HCT116 (cell line): ENCODE measurements at regions not wholly inside any gene's neighbourhood (a gene's known extent, or its start where the extent isn't known, plus 50 kb on each side); places are given as distances from the start of the nearest gene placed in this dataset.
"Not testable (repeated sequence)": the region's sequence is repeated elsewhere in the genome, so short reads cannot be mapped to it uniquely, and the experiment has no call there.

ENCODE experiments used
- ATAC-seq: fragments of 200-7000 bp; cut with Tn5 transposase; 2 replicates; pipeline ENCODE4 v1.9.1; 2020; ENCODE audit warnings: mild to moderate bottlenecking, moderate library complexity
- BruUV-seq: library from RNA; stranded (reverse); fragments of 400-500 nt; replicated peaks from 2 replicates; lab custom pipeline; 2021; lab: Mats Ljungman, UMichigan
- CTCF ChIA-PET: fragments of 300-600 bp; sonication (Branson Sonifier 250); formaldehyde crosslinking; loops from one replicate; lab custom pipeline; 2021; ENCODE audit warnings: antibody characterized with exemption; lab: Charles Lee
- POLR2A ChIA-PET: fragments of 300-600, 350-600 bp; sonication (Branson Sonifier 250); formaldehyde crosslinking; loops from one replicate; lab custom pipeline; 2021; ENCODE audit warnings: antibody characterized with exemption; lab: Charles Lee
- RAD21 ChIA-PET, 2 experiments: fragments of 300-600 bp; sonication (Branson Sonifier 250); formaldehyde crosslinking; loops; one replicate each; lab custom pipeline; 2023; ENCODE audit warnings: low total read pairs in 2 of 2; ENCODE audit not compliant: uncharacterized antibody in 2 of 2, unreplicated experiment in 2 of 2, low non-redundant PET in 1 of 2; lab: Charles Lee
- DNase-seq: peaks from one replicate; pipeline ENCODE4 v3.0.0-alpha.2; 2010; ENCODE audit warnings: low read depth, low spot score
- H2AFZ ChIP-seq: fragments of 200-600 bp; shearing (Covaris generic), sonication (generic); 2 replicates; pipeline ENCODE4 v1.6.1; 2017; ENCODE audit warnings: low read depth, mixed run types, mixed read lengths, antibody characterized with exemption, low read length; ENCODE audit not compliant: poor library complexity, severe bottlenecking
- H3K27ac ChIP-seq: 2 replicates; pipeline ENCODE4 v1.5.1; 2012; ENCODE audit warnings: low read depth, low read length
- H3K27me3 ChIP-seq: fragments of 200-600 bp; sonication (generic); 2 replicates; pipeline ENCODE4 v1.6.1; 2016; ENCODE audit warnings: mixed run types, low read length, mixed read lengths; ENCODE audit not compliant: insufficient read depth
- H3K36me3 ChIP-seq, 2 experiments: fragments of 200-500 bp in 1 of 2; fragments of 200-600 bp in 1 of 2; sonication (Bioruptor generic) in 1 of 2; sonication (generic) in 1 of 2; 2 replicates each; pipeline versions ENCODE4 v1.5.1 to v1.6.1; 2014 to 2016; ENCODE audit warnings: low read length in 2 of 2, inconsistent platforms in 1 of 2, mixed read lengths in 1 of 2, mixed run types in 1 of 2; ENCODE audit not compliant: insufficient read depth in 2 of 2, control insufficient read depth in 1 of 2
- H3K4me1 ChIP-seq, 2 experiments: fragments of 200-600 bp in 1 of 2; sonication (generic) in 1 of 2; 2 replicates each; pipeline versions ENCODE4 v1.5.1 to v1.6.1; 2012 to 2017; ENCODE audit warnings: low read length in 2 of 2, inconsistent platforms in 1 of 2, mild to moderate bottlenecking in 1 of 2, mixed read lengths in 1 of 2, mixed run types in 1 of 2, moderate library complexity in 1 of 2; ENCODE audit not compliant: insufficient read depth in 2 of 2, control insufficient read depth in 1 of 2
- H3K4me2 ChIP-seq: fragments of 200-600 bp; sonication (generic); 2 replicates; pipeline ENCODE4 v1.6.1; 2017; ENCODE audit warnings: mixed run types, low read length, mixed read lengths
- H3K4me3 ChIP-seq, 2 experiments: fragments of 200-600 bp in 1 of 2; sonication (generic) in 1 of 2; replicated peaks in 1 of 2; 2 replicates each; pipeline ENCODE4 v1.5.1; 2011 to 2016; ENCODE audit warnings: low read length in 2 of 2, control low read depth in 1 of 2, low read depth in 1 of 2, mild to moderate bottlenecking in 1 of 2, mixed read lengths in 1 of 2, mixed run types in 1 of 2
- H3K79me2 ChIP-seq: fragments of 200-600 bp; sonication (generic); 2 replicates; pipeline ENCODE4 v1.6.1; 2017; ENCODE audit warnings: mild to moderate bottlenecking, mixed run types, low read length, moderate library complexity, mixed read lengths; ENCODE audit not compliant: insufficient read depth
- H3K9ac ChIP-seq: fragments of 200-600 bp; sonication (generic); 2 replicates; pipeline ENCODE4 v1.6.1; 2016; ENCODE audit warnings: low read length, mixed read lengths
- H3K9me2 ChIP-seq: fragments of 200-600 bp; sonication (generic), shearing (Covaris generic); 2 replicates; pipeline ENCODE4 v1.6.1; 2017; ENCODE audit warnings: mixed run types, mild to moderate bottlenecking, moderate library complexity; ENCODE audit not compliant: insufficient read depth
- H3K9me3 ChIP-seq, 2 experiments: fragments of 200-500 bp in 1 of 2; fragments of 200-600 bp in 1 of 2; sonication (Bioruptor generic) in 1 of 2; sonication (generic) in 1 of 2; 2 replicates each; pipeline ENCODE4 v1.6.1; 2014 to 2017; ENCODE audit warnings: low read length in 2 of 2, mixed read lengths in 2 of 2, inconsistent platforms in 1 of 2, low read depth in 1 of 2, mild to moderate bottlenecking in 1 of 2, mixed run types in 1 of 2, moderate library complexity in 1 of 2; ENCODE audit not compliant: control insufficient read depth in 1 of 2, insufficient read depth in 1 of 2
- H4K20me1 ChIP-seq: fragments of 200-600 bp; sonication (generic), shearing (Covaris generic); 2 replicates; pipeline ENCODE4 v1.6.1; 2017; ENCODE audit warnings: mixed run types, mild to moderate bottlenecking, moderate library complexity; ENCODE audit not compliant: insufficient read depth
- FOSL1 ChIP-seq: IDR thresholded peaks from 2 replicates; pipeline ENCODE4 v1.6.1; 2012; ENCODE audit warnings: low read depth
- JUND ChIP-seq: IDR thresholded peaks from 2 replicates; pipeline ENCODE4 v1.6.1; 2012
- POLR2A ChIP-seq: IDR thresholded peaks from 2 replicates; pipeline ENCODE4 v1.7.0; 2011; ENCODE audit warnings: borderline replicate concordance; ENCODE audit not compliant: insufficient read depth, insufficient read length; ENCODE audit errors: extremely low read depth
- SP1 ChIP-seq: IDR thresholded peaks from 2 replicates; pipeline ENCODE4 v1.6.1; 2012; ENCODE audit warnings: low read depth
- ZNF274 ChIP-seq: fragments of 200-500 bp; sonication (Bioruptor generic); IDR thresholded peaks from 2 replicates; pipeline ENCODE4 v1.6.1; 2014; ENCODE audit warnings: mild to moderate bottlenecking, low read depth, low read length, inconsistent platforms
- intact Hi-C: fragments of 100-400 bp; cut with micrococcal nuclease; formaldehyde crosslinking; loops from 2 replicates; pipeline ENCODE4 v1.10.0; 2022
- TF ChIP-seq, protein P1 (sequence below): IDR thresholded peaks from 2 replicates; pipeline ENCODE4 v1.6.1; 2012

DNA sequence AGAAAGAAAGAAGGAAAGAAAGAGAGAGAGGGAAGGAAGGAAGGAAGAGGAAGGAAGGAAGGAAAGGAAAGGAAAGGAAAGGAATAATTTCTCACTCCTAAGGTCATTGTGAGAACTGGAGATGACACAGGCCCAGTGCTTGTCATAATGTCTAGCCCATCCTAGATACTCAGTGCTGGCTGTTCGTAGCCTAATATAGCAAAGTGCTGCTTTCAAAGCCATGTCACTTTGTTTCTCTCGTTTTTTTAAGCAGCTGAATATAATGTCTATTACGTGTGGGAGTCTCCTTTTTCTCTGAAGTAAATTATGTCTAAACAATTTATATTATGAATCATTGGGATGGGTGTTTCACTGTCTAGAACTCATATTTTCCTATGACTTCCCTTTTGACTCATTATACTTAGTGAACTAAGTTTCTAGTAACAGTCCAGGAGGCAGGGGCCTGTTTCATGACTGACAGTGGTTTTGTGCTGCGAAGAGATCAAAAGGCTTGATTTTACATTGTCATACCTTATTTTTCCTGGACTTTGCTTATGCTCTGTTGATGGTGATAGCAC, 327.0 kb upstream of the ZFP42 start:
- ATAC-seq (no peak), DNase-seq (no peak)
- Histone ChIP-seq H3K9ac (no peak overlapping the region), H3K27me3 (no peaks in the 10 kb centered on the region), H3K4me2 (no peak overlapping the region), H2AFZ (no peak overlapping the region), H3K9me2 (no peaks in the 10 kb centered on the region), H3K36me3 (no peaks in the 10 kb centered on the region), H3K27ac (no peak overlapping the region), H3K4me1 (no peaks in the 10 kb centered on the region), H4K20me1 (no peaks in the 10 kb centered on the region), H3K9me3 (no peaks in the 10 kb centered on the region), H3K4me3 (no peak overlapping the region), H3K79me2 (no peaks in the 10 kb centered on the region)
- ChIA-PET RAD21 (no interaction called here), CTCF (no interaction called here), POLR2A (no interaction called here)
- BruUV-seq, result no TSS peak
- intact Hi-C loops, result no loop called here
- peak; percentile 29; the same call in 1 of the 2 replicates for TF ChIP-seq JUND
- TF ChIP-seq, protein P1, sequence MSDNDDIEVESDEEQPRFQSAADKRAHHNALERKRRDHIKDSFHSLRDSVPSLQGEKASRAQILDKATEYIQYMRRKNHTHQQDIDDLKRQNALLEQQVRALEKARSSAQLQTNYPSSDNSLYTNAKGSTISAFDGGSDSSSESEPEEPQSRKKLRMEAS, result no peak
- peak; percentile 20; the same call in 1 of the 2 replicates for TF ChIP-seq SP1
- TF ChIP-seq ZNF274, result no peak
- no peak for TF ChIP-seq POLR2A
- TF ChIP-seq FOSL1, result peak; percentile 50; the same call in 1 of the 2 replicates

DNA sequence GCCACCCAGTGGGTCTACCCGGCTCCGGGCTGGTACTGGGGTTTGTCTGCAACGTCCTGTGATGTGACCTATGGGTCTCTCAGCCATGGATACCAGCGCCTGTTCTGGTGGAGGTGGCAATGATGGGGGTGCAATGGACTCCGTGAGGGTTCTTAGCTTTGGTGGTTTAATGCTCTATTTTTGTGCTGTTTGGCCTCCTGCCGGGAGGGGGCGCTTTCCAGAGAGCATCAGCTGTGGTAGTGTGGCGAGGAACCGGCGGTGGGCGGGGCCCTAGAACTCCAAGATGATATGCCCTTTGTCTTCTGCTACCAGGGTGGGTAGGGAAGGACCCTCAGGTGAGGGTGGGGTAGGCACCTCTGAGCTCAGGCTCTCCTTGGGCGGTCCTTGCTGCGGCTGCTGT, 324.1 kb upstream of the ZFP42 start:
- POLR2A ChIA-PET, H2AFZ ChIP-seq, H3K9ac ChIP-seq, DNase-seq, H3K4me3 ChIP-seq, H3K9me3 ChIP-seq, H4K20me1 ChIP-seq, H3K27ac ChIP-seq, CTCF ChIA-PET, H3K36me3 ChIP-seq, BruUV-seq, H3K79me2 ChIP-seq, H3K4me2 ChIP-seq, H3K4me1 ChIP-seq, intact Hi-C loops, H3K9me2 ChIP-seq, ATAC-seq, RAD21 ChIA-PET, H3K27me3 ChIP-seq: not testable (repeated sequence)

DNA sequence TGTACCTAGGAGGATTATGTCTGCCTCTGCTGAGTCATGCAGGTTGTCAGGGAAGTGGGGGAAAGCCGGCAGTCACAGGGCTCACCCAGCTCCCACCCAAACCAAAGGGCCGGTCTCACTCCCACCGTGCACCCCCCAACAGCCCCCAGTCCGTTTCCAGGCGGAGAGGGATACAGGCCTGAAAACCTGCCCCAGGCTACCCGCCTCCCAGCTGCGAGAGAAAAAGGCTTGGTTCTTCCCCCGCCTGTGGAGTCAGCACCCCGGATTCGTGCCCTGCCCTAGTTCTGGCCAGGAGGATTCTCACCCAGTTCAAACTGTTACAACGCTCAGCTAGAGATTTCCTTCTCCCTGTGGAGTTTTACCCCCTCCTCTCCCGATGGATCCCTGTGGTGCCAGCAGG, 323.6 kb upstream of the ZFP42 start:
- H4K20me1 ChIP-seq, H3K36me3 ChIP-seq, RAD21 ChIA-PET, H2AFZ ChIP-seq, H3K27me3 ChIP-seq, H3K9me3 ChIP-seq, POLR2A ChIA-PET, H3K9me2 ChIP-seq, H3K4me1 ChIP-seq, BruUV-seq, CTCF ChIA-PET, intact Hi-C loops, H3K4me3 ChIP-seq, ATAC-seq, H3K79me2 ChIP-seq, DNase-seq, H3K9ac ChIP-seq, H3K27ac ChIP-seq, H3K4me2 ChIP-seq: not testable (repeated sequence)

DNA sequence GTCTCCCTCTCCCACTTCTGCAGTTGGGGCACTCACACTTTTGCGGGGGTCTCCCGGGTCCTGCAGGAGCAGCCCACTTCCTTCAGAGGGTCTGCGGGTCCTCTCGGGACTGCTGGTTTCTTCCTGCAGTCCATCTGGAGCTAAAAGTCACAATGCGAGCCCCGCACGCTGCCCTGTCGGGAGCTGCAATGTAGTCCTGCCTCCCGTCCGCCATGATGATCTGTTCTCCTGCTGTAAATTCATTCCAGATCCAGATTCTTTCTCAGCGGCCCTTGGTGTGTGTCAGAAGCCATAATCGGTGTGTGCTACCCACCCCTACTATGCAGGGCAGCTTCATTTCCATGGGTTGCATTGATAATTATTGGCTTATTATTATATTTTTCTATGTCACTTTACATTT, 323.0 kb upstream of the ZFP42 start:
- H3K4me3 ChIP-seq, H3K36me3 ChIP-seq, H3K27ac ChIP-seq, H4K20me1 ChIP-seq, H3K9ac ChIP-seq, BruUV-seq, H3K4me2 ChIP-seq, H2AFZ ChIP-seq, DNase-seq, H3K4me1 ChIP-seq, POLR2A ChIA-PET, H3K9me3 ChIP-seq, CTCF ChIA-PET, intact Hi-C loops, H3K79me2 ChIP-seq, H3K27me3 ChIP-seq, RAD21 ChIA-PET, ATAC-seq, H3K9me2 ChIP-seq: not testable (repeated sequence)
